ENCODE measurements at regions not wholly inside any gene's neighbourhood (a gene's known extent, or its start where the extent isn't known, plus 50 kb on each side); places are given as distances from the start of the nearest gene placed in this dataset.

DNA sequence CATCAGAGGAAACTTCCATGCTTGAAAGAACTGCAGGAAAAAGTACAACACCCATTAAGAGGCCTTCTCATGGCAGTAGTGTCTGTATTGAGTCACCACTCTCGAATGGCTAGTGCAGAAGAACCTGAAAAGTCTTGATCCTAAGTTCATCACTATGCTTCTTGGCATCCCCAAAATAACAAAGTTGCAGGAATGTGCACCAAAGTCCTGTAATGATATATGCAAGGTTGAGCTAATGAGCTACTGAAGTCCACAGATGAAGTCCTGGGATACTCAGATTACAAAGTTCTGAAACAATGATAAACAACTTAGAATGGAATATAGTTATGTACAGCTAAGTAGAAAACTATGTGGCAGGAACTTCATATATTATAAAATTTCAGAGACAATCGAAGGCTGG is 545.4 kb downstream of the FOXG1 start (continued):
- TF ChIP-seq, protein P1, sequence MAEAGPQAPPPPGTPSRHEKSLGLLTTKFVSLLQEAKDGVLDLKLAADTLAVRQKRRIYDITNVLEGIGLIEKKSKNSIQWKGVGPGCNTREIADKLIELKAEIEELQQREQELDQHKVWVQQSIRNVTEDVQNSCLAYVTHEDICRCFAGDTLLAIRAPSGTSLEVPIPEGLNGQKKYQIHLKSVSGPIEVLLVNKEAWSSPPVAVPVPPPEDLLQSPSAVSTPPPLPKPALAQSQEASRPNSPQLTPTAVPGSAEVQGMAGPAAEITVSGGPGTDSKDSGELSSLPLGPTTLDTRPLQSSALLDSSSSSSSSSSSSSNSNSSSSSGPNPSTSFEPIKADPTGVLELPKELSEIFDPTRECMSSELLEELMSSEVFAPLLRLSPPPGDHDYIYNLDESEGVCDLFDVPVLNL (CRISPR knock-in tag; IDR thresholded peaks at IDR 0.05; ENCODE audit: borderline replicate concordance, low read depth), result no peak

DNA sequence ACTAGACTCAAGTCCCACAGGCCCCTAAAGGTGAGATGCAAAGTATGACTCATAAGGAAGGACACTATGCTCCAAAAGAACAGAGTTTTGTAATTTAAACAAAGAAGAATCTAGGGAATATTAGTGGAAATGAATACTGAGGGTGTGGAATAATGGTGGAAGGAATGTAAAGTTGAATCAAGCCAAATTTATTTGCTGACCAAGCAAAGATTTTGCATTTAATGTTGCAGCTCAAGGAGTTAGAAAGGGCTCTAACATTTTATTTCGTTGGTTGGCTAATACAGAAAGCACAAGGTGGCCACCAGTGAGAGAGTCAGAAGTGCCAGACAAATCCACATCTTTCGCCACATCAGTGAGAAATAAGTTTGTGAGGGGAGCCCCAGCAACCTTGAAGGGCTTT is 550.3 kb downstream of the FOXG1 start:
- H3K36me3 Mint-ChIP-seq, result no peaks in the 10 kb centered on the region
- ChIA-PET POLR2A (no interaction called here), CTCF (no interaction called here)
- H3K27ac Mint-ChIP-seq, result no peak overlapping the region
- no peak for ATAC-seq
- no peaks in the 10 kb centered on the region for H3K27me3 Mint-ChIP-seq (ENCODE audit: low read depth)
- no peak overlapping the region for H3K4me3 Mint-ChIP-seq
- peaks cover 10% of the 10 kb centered on the region for H3K9me3 Mint-ChIP-seq
- no peaks in the 10 kb centered on the region for H3K4me1 Mint-ChIP-seq
- TF ChIP-seq CREM (CRISPR knock-in tag; IDR thresholded peaks at IDR 0.05) (no peak), ETV6 (CRISPR knock-in tag; IDR thresholded peaks at IDR 0.05) (no peak)
- TF ChIP-seq, protein P2, sequence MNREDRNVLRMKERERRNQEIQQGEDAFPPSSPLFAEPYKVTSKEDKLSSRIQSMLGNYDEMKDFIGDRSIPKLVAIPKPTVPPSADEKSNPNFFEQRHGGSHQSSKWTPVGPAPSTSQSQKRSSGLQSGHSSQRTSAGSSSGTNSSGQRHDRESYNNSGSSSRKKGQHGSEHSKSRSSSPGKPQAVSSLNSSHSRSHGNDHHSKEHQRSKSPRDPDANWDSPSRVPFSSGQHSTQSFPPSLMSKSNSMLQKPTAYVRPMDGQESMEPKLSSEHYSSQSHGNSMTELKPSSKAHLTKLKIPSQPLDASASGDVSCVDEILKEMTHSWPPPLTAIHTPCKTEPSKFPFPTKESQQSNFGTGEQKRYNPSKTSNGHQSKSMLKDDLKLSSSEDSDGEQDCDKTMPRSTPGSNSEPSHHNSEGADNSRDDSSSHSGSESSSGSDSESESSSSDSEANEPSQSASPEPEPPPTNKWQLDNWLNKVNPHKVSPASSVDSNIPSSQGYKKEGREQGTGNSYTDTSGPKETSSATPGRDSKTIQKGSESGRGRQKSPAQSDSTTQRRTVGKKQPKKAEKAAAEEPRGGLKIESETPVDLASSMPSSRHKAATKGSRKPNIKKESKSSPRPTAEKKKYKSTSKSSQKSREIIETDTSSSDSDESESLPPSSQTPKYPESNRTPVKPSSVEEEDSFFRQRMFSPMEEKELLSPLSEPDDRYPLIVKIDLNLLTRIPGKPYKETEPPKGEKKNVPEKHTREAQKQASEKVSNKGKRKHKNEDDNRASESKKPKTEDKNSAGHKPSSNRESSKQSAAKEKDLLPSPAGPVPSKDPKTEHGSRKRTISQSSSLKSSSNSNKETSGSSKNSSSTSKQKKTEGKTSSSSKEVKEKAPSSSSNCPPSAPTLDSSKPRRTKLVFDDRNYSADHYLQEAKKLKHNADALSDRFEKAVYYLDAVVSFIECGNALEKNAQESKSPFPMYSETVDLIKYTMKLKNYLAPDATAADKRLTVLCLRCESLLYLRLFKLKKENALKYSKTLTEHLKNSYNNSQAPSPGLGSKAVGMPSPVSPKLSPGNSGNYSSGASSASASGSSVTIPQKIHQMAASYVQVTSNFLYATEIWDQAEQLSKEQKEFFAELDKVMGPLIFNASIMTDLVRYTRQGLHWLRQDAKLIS (CRISPR knock-in tag; IDR thresholded peaks at IDR 0.05; ENCODE audit: borderline replicate concordance), result no peak
- TF ChIP-seq, protein P3, sequence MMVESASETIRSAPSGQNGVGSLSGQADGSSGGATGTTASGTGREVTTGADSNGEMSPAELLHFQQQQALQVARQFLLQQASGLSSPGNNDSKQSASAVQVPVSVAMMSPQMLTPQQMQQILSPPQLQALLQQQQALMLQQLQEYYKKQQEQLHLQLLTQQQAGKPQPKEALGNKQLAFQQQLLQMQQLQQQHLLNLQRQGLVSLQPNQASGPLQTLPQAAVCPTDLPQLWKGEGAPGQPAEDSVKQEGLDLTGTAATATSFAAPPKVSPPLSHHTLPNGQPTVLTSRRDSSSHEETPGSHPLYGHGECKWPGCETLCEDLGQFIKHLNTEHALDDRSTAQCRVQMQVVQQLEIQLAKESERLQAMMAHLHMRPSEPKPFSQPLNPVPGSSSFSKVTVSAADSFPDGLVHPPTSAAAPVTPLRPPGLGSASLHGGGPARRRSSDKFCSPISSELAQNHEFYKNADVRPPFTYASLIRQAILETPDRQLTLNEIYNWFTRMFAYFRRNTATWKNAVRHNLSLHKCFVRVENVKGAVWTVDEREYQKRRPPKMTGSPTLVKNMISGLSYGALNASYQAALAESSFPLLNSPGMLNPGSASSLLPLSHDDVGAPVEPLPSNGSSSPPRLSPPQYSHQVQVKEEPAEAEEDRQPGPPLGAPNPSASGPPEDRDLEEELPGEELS (CRISPR knock-in tag; IDR thresholded peaks at IDR 0.05), result no peak
- TF ChIP-seq, protein P4, sequence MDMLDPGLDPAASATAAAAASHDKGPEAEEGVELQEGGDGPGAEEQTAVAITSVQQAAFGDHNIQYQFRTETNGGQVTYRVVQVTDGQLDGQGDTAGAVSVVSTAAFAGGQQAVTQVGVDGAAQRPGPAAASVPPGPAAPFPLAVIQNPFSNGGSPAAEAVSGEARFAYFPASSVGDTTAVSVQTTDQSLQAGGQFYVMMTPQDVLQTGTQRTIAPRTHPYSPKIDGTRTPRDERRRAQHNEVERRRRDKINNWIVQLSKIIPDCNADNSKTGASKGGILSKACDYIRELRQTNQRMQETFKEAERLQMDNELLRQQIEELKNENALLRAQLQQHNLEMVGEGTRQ (CRISPR knock-in tag; IDR thresholded peaks at IDR 0.05), result no peak
- no peak for DNase-seq (ENCODE audit: low spot score)

DNA sequence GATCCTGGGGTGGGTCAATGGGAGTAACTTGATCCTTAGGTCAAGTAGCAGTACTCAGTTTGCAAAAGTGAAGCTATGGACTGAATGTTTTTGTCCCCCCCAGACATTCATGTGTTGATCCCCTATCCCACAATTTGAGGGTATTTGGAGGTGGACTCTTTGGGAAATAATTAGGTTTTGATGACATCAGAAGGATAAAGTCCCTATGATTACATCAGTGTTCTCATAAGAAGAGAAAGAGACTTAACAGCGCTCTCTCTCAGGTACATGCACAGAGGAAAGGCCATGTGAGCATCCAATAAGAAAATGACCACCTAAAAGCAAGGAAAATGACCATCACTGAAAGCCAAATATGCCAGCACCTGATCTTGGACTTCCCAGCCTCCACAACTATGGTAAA is 550.8 kb downstream of the FOXG1 start:
- DNase-seq (ENCODE audit: low spot score) (no peak), ATAC-seq (no peak)
- TF ChIP-seq, protein P4 (CRISPR knock-in tag; IDR thresholded peaks at IDR 0.05), result no peak
- TF ChIP-seq GABPB1 (CRISPR knock-in tag; IDR thresholded peaks at IDR 0.05), result no peak
- Mint-ChIP-seq H3K9me3 (peaks cover 10% of the 10 kb centered on the region), H3K4me3 (no peak overlapping the region), H3K4me1 (no peaks in the 10 kb centered on the region), H3K36me3 (no peaks in the 10 kb centered on the region), H3K27ac (no peak overlapping the region), H3K27me3 (ENCODE audit: low read depth) (no peaks in the 10 kb centered on the region)
- ChIA-PET CTCF (no interaction called here), POLR2A (no interaction called here)

DNA sequence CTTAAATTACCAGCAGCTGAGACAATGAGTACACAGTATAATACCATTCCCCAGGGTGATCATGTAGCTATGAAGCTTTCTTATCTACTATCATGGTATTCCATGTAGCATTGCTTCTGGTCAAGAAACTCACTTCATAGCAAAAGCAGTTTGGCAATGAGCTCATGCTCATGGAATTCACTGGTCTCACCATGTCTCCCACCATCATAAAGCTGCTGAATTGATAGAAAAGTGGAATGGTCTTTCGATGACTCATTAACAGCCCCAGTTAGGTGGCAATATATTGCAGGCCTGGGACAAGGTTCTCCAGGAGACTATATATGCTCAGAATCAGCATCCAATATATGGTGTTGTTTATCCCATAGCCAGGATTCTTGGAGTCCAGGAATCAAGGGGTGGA is 553.7 kb downstream of the FOXG1 start:
- Mint-ChIP-seq H3K9me3 (peaks cover 15% of the 10 kb centered on the region), H3K4me1 (no peaks in the 10 kb centered on the region), H3K4me3 (no peak overlapping the region), H3K27me3 (ENCODE audit: low read depth) (no peaks in the 10 kb centered on the region), H3K36me3 (no peaks in the 10 kb centered on the region), H3K27ac (no peak overlapping the region)
- ChIA-PET CTCF (no interaction called here), POLR2A (no interaction called here)
- ATAC-seq (no peak), DNase-seq (ENCODE audit: low spot score) (no peak)
- no peak for TF ChIP-seq NFATC4 (CRISPR knock-in tag; IDR thresholded peaks at IDR 0.05)
- TF ChIP-seq, protein P5, sequence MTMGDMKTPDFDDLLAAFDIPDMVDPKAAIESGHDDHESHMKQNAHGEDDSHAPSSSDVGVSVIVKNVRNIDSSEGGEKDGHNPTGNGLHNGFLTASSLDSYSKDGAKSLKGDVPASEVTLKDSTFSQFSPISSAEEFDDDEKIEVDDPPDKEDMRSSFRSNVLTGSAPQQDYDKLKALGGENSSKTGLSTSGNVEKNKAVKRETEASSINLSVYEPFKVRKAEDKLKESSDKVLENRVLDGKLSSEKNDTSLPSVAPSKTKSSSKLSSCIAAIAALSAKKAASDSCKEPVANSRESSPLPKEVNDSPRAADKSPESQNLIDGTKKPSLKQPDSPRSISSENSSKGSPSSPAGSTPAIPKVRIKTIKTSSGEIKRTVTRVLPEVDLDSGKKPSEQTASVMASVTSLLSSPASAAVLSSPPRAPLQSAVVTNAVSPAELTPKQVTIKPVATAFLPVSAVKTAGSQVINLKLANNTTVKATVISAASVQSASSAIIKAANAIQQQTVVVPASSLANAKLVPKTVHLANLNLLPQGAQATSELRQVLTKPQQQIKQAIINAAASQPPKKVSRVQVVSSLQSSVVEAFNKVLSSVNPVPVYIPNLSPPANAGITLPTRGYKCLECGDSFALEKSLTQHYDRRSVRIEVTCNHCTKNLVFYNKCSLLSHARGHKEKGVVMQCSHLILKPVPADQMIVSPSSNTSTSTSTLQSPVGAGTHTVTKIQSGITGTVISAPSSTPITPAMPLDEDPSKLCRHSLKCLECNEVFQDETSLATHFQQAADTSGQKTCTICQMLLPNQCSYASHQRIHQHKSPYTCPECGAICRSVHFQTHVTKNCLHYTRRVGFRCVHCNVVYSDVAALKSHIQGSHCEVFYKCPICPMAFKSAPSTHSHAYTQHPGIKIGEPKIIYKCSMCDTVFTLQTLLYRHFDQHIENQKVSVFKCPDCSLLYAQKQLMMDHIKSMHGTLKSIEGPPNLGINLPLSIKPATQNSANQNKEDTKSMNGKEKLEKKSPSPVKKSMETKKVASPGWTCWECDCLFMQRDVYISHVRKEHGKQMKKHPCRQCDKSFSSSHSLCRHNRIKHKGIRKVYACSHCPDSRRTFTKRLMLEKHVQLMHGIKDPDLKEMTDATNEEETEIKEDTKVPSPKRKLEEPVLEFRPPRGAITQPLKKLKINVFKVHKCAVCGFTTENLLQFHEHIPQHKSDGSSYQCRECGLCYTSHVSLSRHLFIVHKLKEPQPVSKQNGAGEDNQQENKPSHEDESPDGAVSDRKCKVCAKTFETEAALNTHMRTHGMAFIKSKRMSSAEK (CRISPR knock-in tag; IDR thresholded peaks at IDR 0.05; ENCODE audit: borderline replicate concordance), result no peak
- TF ChIP-seq KAT7 (CRISPR knock-in tag; IDR thresholded peaks at IDR 0.05; ENCODE audit: borderline replicate concordance), result no peak
- no peak for TF ChIP-seq GTF2I (CRISPR knock-in tag; conservative IDR thresholded peaks at IDR 0.05)
- TF ChIP-seq ZNF671 (CRISPR knock-in tag; IDR thresholded peaks at IDR 0.05), result no peak
- TF ChIP-seq, protein P6, sequence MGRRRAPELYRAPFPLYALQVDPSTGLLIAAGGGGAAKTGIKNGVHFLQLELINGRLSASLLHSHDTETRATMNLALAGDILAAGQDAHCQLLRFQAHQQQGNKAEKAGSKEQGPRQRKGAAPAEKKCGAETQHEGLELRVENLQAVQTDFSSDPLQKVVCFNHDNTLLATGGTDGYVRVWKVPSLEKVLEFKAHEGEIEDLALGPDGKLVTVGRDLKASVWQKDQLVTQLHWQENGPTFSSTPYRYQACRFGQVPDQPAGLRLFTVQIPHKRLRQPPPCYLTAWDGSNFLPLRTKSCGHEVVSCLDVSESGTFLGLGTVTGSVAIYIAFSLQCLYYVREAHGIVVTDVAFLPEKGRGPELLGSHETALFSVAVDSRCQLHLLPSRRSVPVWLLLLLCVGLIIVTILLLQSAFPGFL (CRISPR knock-in tag; IDR thresholded peaks at IDR 0.05; ENCODE audit: borderline replicate concordance), result no peak
- TF ChIP-seq SP1 (CRISPR knock-in tag; conservative IDR thresholded peaks at IDR 0.05), result no peak
- TF ChIP-seq, protein P7, sequence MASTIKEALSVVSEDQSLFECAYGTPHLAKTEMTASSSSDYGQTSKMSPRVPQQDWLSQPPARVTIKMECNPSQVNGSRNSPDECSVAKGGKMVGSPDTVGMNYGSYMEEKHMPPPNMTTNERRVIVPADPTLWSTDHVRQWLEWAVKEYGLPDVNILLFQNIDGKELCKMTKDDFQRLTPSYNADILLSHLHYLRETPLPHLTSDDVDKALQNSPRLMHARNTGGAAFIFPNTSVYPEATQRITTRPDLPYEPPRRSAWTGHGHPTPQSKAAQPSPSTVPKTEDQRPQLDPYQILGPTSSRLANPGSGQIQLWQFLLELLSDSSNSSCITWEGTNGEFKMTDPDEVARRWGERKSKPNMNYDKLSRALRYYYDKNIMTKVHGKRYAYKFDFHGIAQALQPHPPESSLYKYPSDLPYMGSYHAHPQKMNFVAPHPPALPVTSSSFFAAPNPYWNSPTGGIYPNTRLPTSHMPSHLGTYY (CRISPR knock-in tag; IDR thresholded peaks at IDR 0.05), result no peak

All from WTC11 (cell line).